Effector memory CD8-positive, alpha-beta T cell (primary cell): ENCODE measurements at regions not wholly inside any gene's neighbourhood (a gene's known extent, or its start where the extent isn't known, plus 50 kb on each side); places are given as distances from the start of the nearest gene placed in this dataset.

Source experiments
- ATAC-seq: fragments of 150-1000 bp; cut with Tn5 transposase; replicated peaks from 2 replicates; pipeline ENCODE4 v1.10.0; 2021; ENCODE audit warnings: mild to moderate bottlenecking, moderate library complexity
- DNase-seq, 3 experiments: peaks; one replicate each; pipeline ENCODE4 v3.0.0; 2021
- H3K27ac Mint-ChIP-seq, 2 donors: one replicate each; pipeline ENCODE4 v1.8.0; 2022; ENCODE audit warnings: mild to moderate bottlenecking in 2 of 2, mixed read lengths in 2 of 2, moderate library complexity in 2 of 2
- H3K27me3 Mint-ChIP-seq, 2 donors: one replicate each; pipeline ENCODE4 v1.8.0; 2022; ENCODE audit warnings: mixed read lengths in 2 of 2
- H3K36me3 Mint-ChIP-seq: one replicate; pipeline ENCODE4 v1.8.0; 2022; ENCODE audit warnings: mild to moderate bottlenecking, moderate library complexity, mixed read lengths; ENCODE audit not compliant: insufficient read depth
- H3K4me1 Mint-ChIP-seq, 2 donors: one replicate each; pipeline ENCODE4 v1.8.0; 2022; ENCODE audit warnings: low read depth in 2 of 2, mixed read lengths in 2 of 2
- H3K4me3 Mint-ChIP-seq, 2 donors: one replicate each; pipeline ENCODE4 v1.8.0; 2022; ENCODE audit warnings: mild to moderate bottlenecking in 2 of 2, mixed read lengths in 2 of 2, moderate library complexity in 2 of 2
- H3K9me3 Mint-ChIP-seq, 2 donors: one replicate each; pipeline ENCODE4 v1.8.0; 2022; ENCODE audit warnings: mixed read lengths in 2 of 2

DNA sequence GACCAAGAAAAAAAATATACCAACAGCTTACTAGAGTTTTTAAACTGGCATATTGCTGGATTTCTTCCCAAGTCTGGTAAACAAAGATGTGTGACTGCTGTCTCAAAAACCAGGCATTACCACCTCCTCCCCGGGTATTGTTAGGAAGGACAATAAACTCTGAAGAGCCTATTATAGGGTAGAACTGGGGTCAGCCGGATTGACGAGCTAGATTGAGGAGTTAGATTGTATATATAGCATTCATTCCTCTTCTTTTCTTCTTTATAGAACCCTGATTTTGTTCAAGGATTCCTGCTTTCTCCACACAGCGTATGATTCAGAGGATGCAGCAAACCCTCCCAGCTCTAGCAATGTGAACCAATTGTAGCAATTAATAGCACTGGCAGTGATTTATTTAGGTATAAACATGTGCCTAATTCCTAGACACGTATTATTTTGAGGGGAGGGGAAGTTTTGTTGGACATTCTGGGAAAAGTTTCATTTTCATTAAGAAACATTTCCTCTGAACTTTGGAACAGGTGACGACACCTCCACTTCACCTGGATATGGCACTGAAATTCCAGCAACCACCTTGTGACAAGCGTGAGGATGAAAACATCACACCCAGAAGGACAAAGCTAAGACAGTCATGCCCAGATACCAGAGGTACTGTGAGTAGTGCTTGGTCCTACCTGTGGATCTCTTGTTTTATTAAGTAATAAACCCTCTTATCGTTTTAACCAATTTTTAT is 679.4 kb upstream of the KIRREL3 start:
- Mint-ChIP-seq H3K27me3 (no peaks in the 10 kb centered on the region), H3K4me1 (no peaks in the 10 kb centered on the region), H3K4me3 (no peak overlapping the region), H3K9me3 (peaks cover 0 to 7% of the 10 kb centered on the region in 2 donors), H3K36me3 (no peaks in the 10 kb centered on the region), H3K27ac (no peak overlapping the region)
- no peak for ATAC-seq
- no peak for DNase-seq

DNA sequence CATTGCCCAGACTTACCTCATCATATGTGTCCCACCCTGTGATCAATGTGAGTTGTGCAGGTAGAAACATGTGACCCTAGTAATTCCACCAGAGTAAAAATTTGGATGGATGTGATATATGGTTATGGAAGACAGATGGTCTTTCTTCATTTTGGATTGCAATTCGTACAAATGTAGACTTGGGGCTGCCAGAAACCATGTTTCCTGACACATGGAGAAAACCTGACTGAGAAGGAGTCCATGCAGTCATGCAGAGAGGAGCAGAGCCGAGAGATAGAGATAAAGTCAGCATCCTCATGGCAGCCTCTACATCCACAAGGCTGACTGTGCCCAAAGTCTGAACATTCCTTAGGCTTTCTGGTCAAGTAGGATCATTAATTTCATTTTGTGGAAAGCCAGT is 678.1 kb upstream of the KIRREL3 start:
- no peaks in the 10 kb centered on the region for H3K27me3 Mint-ChIP-seq
- DNase-seq (no peak), ATAC-seq (no peak)
- H3K4me1 Mint-ChIP-seq = no peaks in the 10 kb centered on the region
- peaks cover 0 to 7% of the 10 kb centered on the region in 2 donors for H3K9me3 Mint-ChIP-seq
- H3K27ac Mint-ChIP-seq = no peak overlapping the region
- H3K36me3 Mint-ChIP-seq = no peaks in the 10 kb centered on the region
- H3K4me3 Mint-ChIP-seq = no peak overlapping the region

GRCh38 chr11:127677660-127678425 is 677.3 kb upstream of the KIRREL3 start:
- ATAC-seq (no peak), DNase-seq (no peak)
- peaks cover 0 to 7% of the 10 kb centered on the region in 2 donors for H3K9me3 Mint-ChIP-seq
- no peaks in the 10 kb centered on the region for H3K27me3 Mint-ChIP-seq
- H3K4me3 Mint-ChIP-seq = no peak overlapping the region
- H3K36me3 Mint-ChIP-seq = no peaks in the 10 kb centered on the region
- no peaks in the 10 kb centered on the region for H3K4me1 Mint-ChIP-seq
- H3K27ac Mint-ChIP-seq = no peak overlapping the region

GRCh38 chr11:127675581-127675980 is 675.0 kb upstream of the KIRREL3 start:
- no peak for DNase-seq
- H3K4me1 Mint-ChIP-seq = no peaks in the 10 kb centered on the region
- H3K27ac Mint-ChIP-seq = no peak overlapping the region

GRCh38 chr11:127674754-127675153 is 674.2 kb upstream of the KIRREL3 start:
- DNase-seq (no peak), ATAC-seq (no peak)
- H3K4me1 Mint-ChIP-seq = no peaks in the 10 kb centered on the region
- peaks cover 0 to 7% of the 10 kb centered on the region in 2 donors for H3K9me3 Mint-ChIP-seq
- H3K36me3 Mint-ChIP-seq = no peaks in the 10 kb centered on the region
- no peaks in the 10 kb centered on the region for H3K27me3 Mint-ChIP-seq
- no peak overlapping the region for H3K27ac Mint-ChIP-seq
- H3K4me3 Mint-ChIP-seq = no peak overlapping the region

More at GRCh38 chr11:127675581-127675980, 675.0 kb upstream of the KIRREL3 start:
- H3K9me3 Mint-ChIP-seq = peaks cover 0 to 7% of the 10 kb centered on the region in 2 donors
- H3K36me3 Mint-ChIP-seq = no peaks in the 10 kb centered on the region
- H3K27me3 Mint-ChIP-seq = no peaks in the 10 kb centered on the region
- ATAC-seq = no peak
- H3K4me3 Mint-ChIP-seq = no peak overlapping the region

- no peak overlapping the region for H3K27ac Mint-ChIP-seq
- no peak overlapping the region for H3K4me3 Mint-ChIP-seq
- no peaks in the 10 kb centered on the region for H3K4me1 Mint-ChIP-seq
- H3K36me3 Mint-ChIP-seq = no peaks in the 10 kb centered on the region
- DNase-seq (no peak), ATAC-seq (no peak)
- H3K9me3 Mint-ChIP-seq = peaks cover 5 to 6% of the 10 kb centered on the region in 2 donors
- no peaks in the 10 kb centered on the region for H3K27me3 Mint-ChIP-seq
These were observed 670.0 kb upstream of the KIRREL3 start for GRCh38 chr11:127670374-127671119.

- H3K9me3 Mint-ChIP-seq = peaks cover 2 to 6% of the 10 kb centered on the region in 2 donors
- no peaks in the 10 kb centered on the region for H3K36me3 Mint-ChIP-seq
- DNase-seq (no peak), ATAC-seq (no peak)
- H3K4me3 Mint-ChIP-seq = no peak overlapping the region
- no peak overlapping the region for H3K27ac Mint-ChIP-seq
- H3K4me1 Mint-ChIP-seq = no peaks in the 10 kb centered on the region
- no peaks in the 10 kb centered on the region for H3K27me3 Mint-ChIP-seq
These were observed 655.7 kb upstream of the KIRREL3 start for GRCh38 chr11:127656116-127656836.

GRCh38 chr11:127653076-127653475 is 652.5 kb upstream of the KIRREL3 start:
- H3K27me3 Mint-ChIP-seq = no peaks in the 10 kb centered on the region
- peaks cover 0 to 6% of the 10 kb centered on the region in 2 donors for H3K9me3 Mint-ChIP-seq

DNA sequence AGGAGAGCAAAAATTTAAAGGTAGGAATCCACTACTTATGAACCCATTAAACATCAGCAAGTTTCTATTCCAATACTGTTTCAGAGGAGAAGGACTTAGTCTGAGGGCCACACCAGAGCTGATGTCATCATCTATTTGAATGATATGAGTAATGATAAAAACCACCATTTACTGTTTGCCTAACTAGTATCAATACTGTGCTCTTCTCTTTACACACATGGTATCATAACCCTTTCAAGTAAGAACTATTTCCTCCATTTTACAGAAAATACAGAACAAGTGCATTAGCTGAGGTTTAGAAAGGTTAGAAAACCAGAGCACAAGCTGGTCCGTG is 651.3 kb upstream of the KIRREL3 start:
- Mint-ChIP-seq H3K9me3 (peaks cover 0 to 6% of the 10 kb centered on the region in 2 donors), H3K36me3 (peaks cover 4% of the 10 kb centered on the region), H3K27me3 (no peaks in the 10 kb centered on the region), H3K4me3 (no peak overlapping the region), H3K4me1 (no peaks in the 10 kb centered on the region), H3K27ac (no peak overlapping the region)
- no peak for ATAC-seq
- no peak for DNase-seq

More at GRCh38 chr11:127653076-127653475, 652.5 kb upstream of the KIRREL3 start:
- no peaks in the 10 kb centered on the region for H3K4me1 Mint-ChIP-seq
- DNase-seq (no peak), ATAC-seq (no peak)
- no peak overlapping the region for H3K27ac Mint-ChIP-seq
- peaks cover under 1% of the 10 kb centered on the region for H3K36me3 Mint-ChIP-seq
- H3K4me3 Mint-ChIP-seq = no peak overlapping the region

- H3K4me1 Mint-ChIP-seq = no peaks in the 10 kb centered on the region
- peaks cover 4% of the 10 kb centered on the region for H3K36me3 Mint-ChIP-seq
- no peak for DNase-seq
- no peaks in the 10 kb centered on the region for H3K27me3 Mint-ChIP-seq
- ATAC-seq = no peak
- H3K4me3 Mint-ChIP-seq = no peak overlapping the region
- peaks cover 0 to 6% of the 10 kb centered on the region in 2 donors for H3K9me3 Mint-ChIP-seq
- H3K27ac Mint-ChIP-seq = no peak overlapping the region
These were observed 650.8 kb upstream of the KIRREL3 start for GRCh38 chr11:127651175-127651887.

DNA sequence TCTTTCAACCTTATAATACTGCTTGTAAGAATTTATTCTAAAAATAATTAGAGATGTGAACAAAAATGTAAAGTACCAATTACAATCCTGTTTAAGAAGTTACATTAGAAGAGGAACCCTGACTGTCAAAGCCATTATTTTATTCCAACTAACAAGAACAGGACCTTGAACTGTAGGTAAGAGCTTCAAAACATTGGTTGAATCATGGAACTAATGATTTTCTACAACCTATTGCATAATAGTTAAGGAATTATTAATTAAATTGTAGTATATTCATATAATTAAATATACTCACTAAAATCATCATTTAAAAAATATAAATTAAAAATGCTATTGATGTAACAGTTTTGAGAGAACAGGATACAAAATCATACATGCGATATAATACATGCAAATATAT is 649.4 kb upstream of the KIRREL3 start:
- Mint-ChIP-seq H3K27ac (no peak overlapping the region), H3K4me1 (no peaks in the 10 kb centered on the region), H3K36me3 (peaks cover 4% of the 10 kb centered on the region), H3K9me3 (peaks cover 0 to 6% of the 10 kb centered on the region in 2 donors), H3K27me3 (no peaks in the 10 kb centered on the region), H3K4me3 (no peak overlapping the region)
- no peak for ATAC-seq
- no peak for DNase-seq

DNA sequence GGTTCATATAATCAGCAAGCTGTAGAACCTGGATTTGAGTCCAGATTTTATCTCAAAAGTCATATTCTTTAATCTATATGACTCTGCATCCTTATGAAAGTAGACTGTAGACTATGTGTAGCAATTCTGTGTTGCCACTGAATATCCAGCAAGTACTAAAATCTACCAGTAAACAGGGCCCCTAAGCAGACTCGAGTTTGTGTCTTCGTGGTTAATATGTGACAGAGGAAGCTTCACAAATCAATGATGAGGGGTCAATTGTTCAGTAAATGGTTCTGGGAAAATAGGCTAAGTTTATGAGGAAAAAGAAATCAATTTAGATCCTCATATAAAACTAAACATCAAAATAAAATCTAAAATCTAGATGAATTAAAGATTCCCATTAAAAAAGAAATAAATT is 648.5 kb upstream of the KIRREL3 start:
- peaks cover 4% of the 10 kb centered on the region for H3K36me3 Mint-ChIP-seq
- H3K9me3 Mint-ChIP-seq = peaks cover 0 to 6% of the 10 kb centered on the region in 2 donors
- ATAC-seq = no peak
- no peak overlapping the region for H3K27ac Mint-ChIP-seq
- no peaks in the 10 kb centered on the region for H3K4me1 Mint-ChIP-seq
- H3K27me3 Mint-ChIP-seq = no peaks in the 10 kb centered on the region
- DNase-seq = no peak
- H3K4me3 Mint-ChIP-seq = no peak overlapping the region

DNA sequence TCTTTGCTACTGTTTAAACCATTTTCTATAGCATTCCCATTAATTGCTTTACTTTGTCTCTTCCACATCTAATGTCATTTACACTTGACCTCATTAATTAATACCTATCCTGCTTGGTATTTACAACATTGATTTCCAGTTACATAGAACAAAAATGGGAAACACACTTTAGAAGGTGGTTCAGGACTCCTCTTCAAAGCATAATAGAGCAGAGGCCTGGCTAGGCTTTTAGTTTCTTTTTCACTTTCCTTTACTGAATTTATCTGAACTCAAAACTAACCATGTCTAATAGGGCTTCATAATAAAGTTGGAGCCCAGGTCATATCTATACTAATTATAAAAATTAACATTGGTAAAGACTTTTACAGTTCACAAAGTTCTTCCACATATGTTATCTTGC is 648.0 kb upstream of the KIRREL3 start:
- Mint-ChIP-seq H3K9me3 (peaks cover 0 to 6% of the 10 kb centered on the region in 2 donors), H3K27me3 (no peaks in the 10 kb centered on the region), H3K36me3 (peaks cover 4% of the 10 kb centered on the region), H3K27ac (no peak overlapping the region), H3K4me1 (no peaks in the 10 kb centered on the region), H3K4me3 (no peak overlapping the region)
- no peak for DNase-seq
- no peak for ATAC-seq
